NOMO-1 (cell line): ENCODE measurements at regions not wholly inside any gene's neighbourhood (a gene's known extent, or its start where the extent isn't known, plus 50 kb on each side); places are given as distances from the start of the nearest gene placed in this dataset.
"Not testable (repeated sequence)": the region's sequence is repeated elsewhere in the genome, so short reads cannot be mapped to it uniquely, and the experiment has no call there.

Experiments
- DNase-seq, 2 experiments: peaks; one replicate each; lab custom pipeline; 2025; ENCODE audit not compliant: unreplicated experiment in 2 of 2; lab: John Stamatoyannopoulos, UW

GRCh38 chr13:68851026-68851425 lies 1256.6 kb upstream of the ATXN8OS start:
- DNase-seq, result no peak

GRCh38 chr13:68850160-68850559 lies 1257.5 kb upstream of the ATXN8OS start:
- no peak for DNase-seq

GRCh38 chr13:68846663-68847062 lies 1261.0 kb upstream of the ATXN8OS start:
- no peak for DNase-seq

GRCh38 chr13:68834375-68834774 lies 1273.3 kb upstream of the ATXN8OS start:
- no peak for DNase-seq

- no peak for DNase-seq
These were observed 1290.9 kb upstream of the ATXN8OS start for GRCh38 chr13:68816715-68817114.

- no peak for DNase-seq
These were observed 1294.3 kb upstream of the ATXN8OS start for GRCh38 chr13:68813180-68813796.

GRCh38 chr13:68810660-68811059 lies 1297.0 kb upstream of the ATXN8OS start:
- no peak for DNase-seq

GRCh38 chr13:68808456-68808855 lies 1299.2 kb upstream of the ATXN8OS start:
- no peak for DNase-seq

GRCh38 chr13:68806125-68806524 lies 1301.5 kb upstream of the ATXN8OS start:
- no peak for DNase-seq

- DNase-seq, result no peak
These were observed 1323.4 kb upstream of the ATXN8OS start for GRCh38 chr13:68784275-68784674.

- DNase-seq, result no peak
These were observed 1348.0 kb upstream of the ATXN8OS start for GRCh38 chr13:68759617-68760016.

GRCh38 chr13:68749796-68750195 lies 1357.8 kb upstream of the ATXN8OS start:
- DNase-seq, result no peak

- DNase-seq, result no peak
These were observed 1359.6 kb upstream of the ATXN8OS start for GRCh38 chr13:68748038-68748437.

GRCh38 chr13:68745502-68745901 lies 1362.1 kb upstream of the ATXN8OS start:
- no peak for DNase-seq

GRCh38 chr13:68736961-68737360 lies 1370.7 kb upstream of the ATXN8OS start:
- no peak for DNase-seq

GRCh38 chr13:68727798-68728197 lies 1379.8 kb upstream of the ATXN8OS start:
- no peak for DNase-seq

GRCh38 chr13:68727165-68727564 lies 1380.5 kb upstream of the ATXN8OS start:
- no peak for DNase-seq

GRCh38 chr13:68719815-68720214 lies 1387.8 kb upstream of the ATXN8OS start:
- DNase-seq, result no peak

- DNase-seq, result no peak
These were observed 1392.0 kb upstream of the ATXN8OS start for GRCh38 chr13:68715651-68716050.

GRCh38 chr13:68714292-68714691 lies 1393.3 kb upstream of the ATXN8OS start:
- no peak for DNase-seq

- no peak for DNase-seq
These were observed 1394.2 kb upstream of the ATXN8OS start for GRCh38 chr13:68713394-68713793.

GRCh38 chr13:68708336-68708908 lies 1399.2 kb upstream of the ATXN8OS start:
- no peak for DNase-seq

- DNase-seq, result not testable (repeated sequence)
These were observed 1401.6 kb upstream of the ATXN8OS start for GRCh38 chr13:68706044-68706443.
